ENCODE measurements at regions not wholly inside any gene's neighbourhood (a gene's known extent, or its start where the extent isn't known, plus 50 kb on each side); places are given as distances from the start of the nearest gene placed in this dataset.

DNA sequence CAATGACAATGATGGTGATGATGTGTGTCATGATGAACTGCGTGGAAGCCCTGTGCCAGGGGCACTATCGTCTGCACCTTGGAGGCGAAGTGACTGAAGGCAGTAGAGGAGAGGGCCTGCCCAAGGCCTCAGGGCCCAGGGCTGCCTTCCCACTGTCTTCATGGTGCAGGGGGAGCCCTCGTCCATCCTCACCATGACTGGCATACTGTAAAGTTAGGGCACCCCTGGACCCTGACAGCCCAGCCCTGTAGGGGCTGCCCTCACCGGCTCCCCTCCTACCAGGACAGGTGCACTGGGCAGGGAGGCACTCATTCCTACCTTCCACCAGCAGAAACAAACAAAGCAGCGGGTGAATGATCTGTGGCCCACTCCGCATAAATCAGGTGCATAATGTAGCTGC is 156.9 kb upstream of the C1orf174 start:
- H2AFZ ChIP-seq (ENCODE audit: low read depth, low read length), result no peak overlapping the region
- no peak overlapping the region for H3K4me3 Mint-ChIP-seq (ENCODE audit: unreplicated experiment)
- no peaks in the 10 kb centered on the region for H3K27me3 ChIP-seq (ENCODE audit: insufficient read depth, low read length)
- no peaks in the 10 kb centered on the region for H3K36me3 ChIP-seq (ENCODE audit: insufficient read depth, low read length)
- H3K4me1 Mint-ChIP-seq (ENCODE audit: low read depth, unreplicated experiment), result no peaks in the 10 kb centered on the region
- H4K20me1 ChIP-seq (ENCODE audit: insufficient read depth, low read length), result no peaks in the 10 kb centered on the region
- H3K9me3 ChIP-seq (ENCODE audit: insufficient read depth, low read depth, low read length), result peaks cover 6% of the 10 kb centered on the region
- no peak for TF ChIP-seq EZH2 (IDR thresholded peaks at IDR 0.05; ENCODE audit: insufficient read depth, low read length)
- no peak for TF ChIP-seq CTCF (IDR thresholded peaks at IDR 0.05; ENCODE audit: insufficient read depth, low read depth, low read length)
- H3K4me1 ChIP-seq (ENCODE audit: insufficient read depth, low read length), result no peaks in the 10 kb centered on the region
- peaks cover 7% of the 10 kb centered on the region for H3K9me3 Mint-ChIP-seq (ENCODE audit: unreplicated experiment)
- no peak overlapping the region for H3K27ac ChIP-seq (ENCODE audit: low read depth, low read length)
- peaks cover 6% of the 10 kb centered on the region for H3K27me3 Mint-ChIP-seq (ENCODE audit: low read depth, unreplicated experiment)
- no peak overlapping the region for H3K27ac Mint-ChIP-seq (ENCODE audit: unreplicated experiment)
- no peak overlapping the region for H3K9ac ChIP-seq (ENCODE audit: low read length)
- FAIRE-seq, result no peak
- H3K36me3 Mint-ChIP-seq (ENCODE audit: low read depth, unreplicated experiment), result no peaks in the 10 kb centered on the region
- H3K4me3 ChIP-seq (ENCODE audit: insufficient read depth, low read depth, low read length), result no peak overlapping the region
- no peak overlapping the region for H3K4me2 ChIP-seq (ENCODE audit: low read length)
- DNase-seq (ENCODE audit: low read depth), result no peak
- no peaks in the 10 kb centered on the region for H3K79me2 ChIP-seq (ENCODE audit: insufficient read depth, low read length)

GRCh38 chr1:4057603-4058002 is 157.5 kb upstream of the C1orf174 start:
- no peaks in the 10 kb centered on the region for H3K27me3 ChIP-seq (ENCODE audit: insufficient read depth, low read length)
- H3K36me3 ChIP-seq (ENCODE audit: insufficient read depth, low read length), result no peaks in the 10 kb centered on the region
- H3K4me2 ChIP-seq (ENCODE audit: low read length), result no peak overlapping the region
- no peaks in the 10 kb centered on the region for H3K36me3 Mint-ChIP-seq (ENCODE audit: low read depth, unreplicated experiment)
- DNase-seq (ENCODE audit: low read depth) (no peak), FAIRE-seq (no peak)
- H3K9ac ChIP-seq (ENCODE audit: low read length), result no peak overlapping the region
- no peak overlapping the region for H3K4me3 ChIP-seq (ENCODE audit: insufficient read depth, low read depth, low read length)
- no peak overlapping the region for H3K27ac Mint-ChIP-seq (ENCODE audit: unreplicated experiment)
- no peak overlapping the region for H2AFZ ChIP-seq (ENCODE audit: low read depth, low read length)
- no peaks in the 10 kb centered on the region for H3K4me1 ChIP-seq (ENCODE audit: insufficient read depth, low read length)
- no peaks in the 10 kb centered on the region for H3K79me2 ChIP-seq (ENCODE audit: insufficient read depth, low read length)
- TF ChIP-seq EZH2 (IDR thresholded peaks at IDR 0.05; ENCODE audit: insufficient read depth, low read length), result no peak
- no peak for TF ChIP-seq CTCF (IDR thresholded peaks at IDR 0.05; ENCODE audit: insufficient read depth, low read depth, low read length)
- no peaks in the 10 kb centered on the region for H3K4me1 Mint-ChIP-seq (ENCODE audit: low read depth, unreplicated experiment)
- peaks cover 6% of the 10 kb centered on the region for H3K27me3 Mint-ChIP-seq (ENCODE audit: low read depth, unreplicated experiment)
- no peak overlapping the region for H3K4me3 Mint-ChIP-seq (ENCODE audit: unreplicated experiment)
- H3K9me3 ChIP-seq (ENCODE audit: insufficient read depth, low read depth, low read length), result peaks cover 6% of the 10 kb centered on the region
- H4K20me1 ChIP-seq (ENCODE audit: insufficient read depth, low read length), result no peaks in the 10 kb centered on the region
- peaks cover 7% of the 10 kb centered on the region for H3K9me3 Mint-ChIP-seq (ENCODE audit: unreplicated experiment)
- H3K27ac ChIP-seq (ENCODE audit: low read depth, low read length), result no peak overlapping the region

DNA sequence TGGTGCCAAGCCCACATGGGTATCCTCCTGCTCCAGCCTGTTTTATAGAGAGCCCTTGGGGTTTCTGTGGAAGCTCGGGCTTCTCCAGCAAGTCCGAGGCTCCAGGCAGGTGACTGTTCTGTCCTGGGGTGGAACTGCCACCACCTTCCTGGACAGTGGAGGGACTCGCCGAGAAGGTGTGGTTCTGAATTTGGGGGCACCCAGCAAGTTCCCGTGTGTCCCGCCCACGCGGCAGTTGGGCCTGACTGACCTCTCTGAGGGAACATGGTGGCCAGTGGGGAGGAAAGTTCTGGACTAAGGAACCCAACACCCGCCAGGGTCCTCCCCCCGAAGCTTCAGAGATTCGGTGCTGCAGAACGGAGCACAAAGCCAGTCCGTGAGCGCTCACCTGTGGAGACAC is 158.1 kb upstream of the C1orf174 start:
- Mint-ChIP-seq H3K27ac (ENCODE audit: unreplicated experiment) (no peak overlapping the region), H3K4me1 (ENCODE audit: low read depth, unreplicated experiment) (no peaks in the 10 kb centered on the region), H3K36me3 (ENCODE audit: low read depth, unreplicated experiment) (no peaks in the 10 kb centered on the region), H3K27me3 (ENCODE audit: low read depth, unreplicated experiment) (peaks cover 5% of the 10 kb centered on the region), H3K9me3 (ENCODE audit: unreplicated experiment) (peaks cover 7% of the 10 kb centered on the region), H3K4me3 (ENCODE audit: unreplicated experiment) (no peak overlapping the region)
- DNase-seq (ENCODE audit: low read depth) (no peak), FAIRE-seq (no peak)
- TF ChIP-seq EZH2 (IDR thresholded peaks at IDR 0.05; ENCODE audit: insufficient read depth, low read length) (no peak), CTCF (IDR thresholded peaks at IDR 0.05; ENCODE audit: insufficient read depth, low read depth, low read length) (no peak)
- no peak overlapping the region for H3K4me3 ChIP-seq (ENCODE audit: insufficient read depth, low read depth, low read length)
- no peaks in the 10 kb centered on the region for H4K20me1 ChIP-seq (ENCODE audit: insufficient read depth, low read length)
- H3K27me3 ChIP-seq (ENCODE audit: insufficient read depth, low read length), result no peaks in the 10 kb centered on the region
- H3K36me3 ChIP-seq (ENCODE audit: insufficient read depth, low read length), result no peaks in the 10 kb centered on the region
- no peak overlapping the region for H2AFZ ChIP-seq (ENCODE audit: low read depth, low read length)
- H3K4me1 ChIP-seq (ENCODE audit: insufficient read depth, low read length), result no peaks in the 10 kb centered on the region
- peaks cover 6% of the 10 kb centered on the region for H3K9me3 ChIP-seq (ENCODE audit: insufficient read depth, low read depth, low read length)
- no peaks in the 10 kb centered on the region for H3K79me2 ChIP-seq (ENCODE audit: insufficient read depth, low read length)
- no peak overlapping the region for H3K27ac ChIP-seq (ENCODE audit: low read depth, low read length)
- no peak overlapping the region for H3K4me2 ChIP-seq (ENCODE audit: low read length)
- no peak overlapping the region for H3K9ac ChIP-seq (ENCODE audit: low read length)
